IPS-18c (cell line): ENCODE measurements at regions not wholly inside any gene's neighbourhood (a gene's known extent, or its start where the extent isn't known, plus 50 kb on each side); places are given as distances from the start of the nearest gene placed in this dataset.
"Not testable (repeated sequence)": the region's sequence is repeated elsewhere in the genome, so short reads cannot be mapped to it uniquely, and the experiment has no call there.

Experiments
- H3K4me3 ChIP-seq: 2 replicates; pipeline ENCODE4 v1.7.0; 2013; ENCODE audit warnings: low read depth, mild to moderate bottlenecking, low read length, moderate library complexity; ENCODE audit not compliant: insufficient read depth
- H3K9me3 ChIP-seq: one replicate; pipeline ENCODE4 v1.6.1; 2013; ENCODE audit warnings: mild to moderate bottlenecking, low read length, moderate library complexity; ENCODE audit not compliant: control insufficient read depth, insufficient read depth

GRCh38 chr15:84525491-84526344 lies 75.1 kb upstream of the ZSCAN2 start:
- H3K4me3 ChIP-seq, H3K9me3 ChIP-seq: not testable (repeated sequence)

- not testable (repeated sequence) for H3K4me3 ChIP-seq, H3K9me3 ChIP-seq
These were observed 70.1 kb upstream of the ZSCAN2 start for GRCh38 chr15:84530751-84531150.

- H3K9me3 ChIP-seq, H3K4me3 ChIP-seq: not testable (repeated sequence)
These were observed 69.6 kb upstream of the ZSCAN2 start for GRCh38 chr15:84531223-84531622.

GRCh38 chr15:84531709-84532367 lies 69.0 kb upstream of the ZSCAN2 start:
- not testable (repeated sequence) for H3K4me3 ChIP-seq, H3K9me3 ChIP-seq

GRCh38 chr15:84533705-84534104 lies 67.1 kb upstream of the ZSCAN2 start:
- not testable (repeated sequence) for H3K4me3 ChIP-seq, H3K9me3 ChIP-seq

- not testable (repeated sequence) for H3K4me3 ChIP-seq, H3K9me3 ChIP-seq
These were observed 66.1 kb upstream of the ZSCAN2 start for GRCh38 chr15:84534561-84535235.

- H3K9me3 ChIP-seq, H3K4me3 ChIP-seq: not testable (repeated sequence)
These were observed 64.6 kb upstream of the ZSCAN2 start for GRCh38 chr15:84536181-84536580.

- not testable (repeated sequence) for H3K9me3 ChIP-seq, H3K4me3 ChIP-seq
These were observed 56.2 kb upstream of the ZSCAN2 start for GRCh38 chr15:84544586-84544985.

- H3K9me3 ChIP-seq, H3K4me3 ChIP-seq: not testable (repeated sequence)
These were observed 53.7 kb upstream of the ZSCAN2 start for GRCh38 chr15:84547150-84547549.

GRCh38 chr15:84550503-84550902 lies 50.3 kb upstream of the ZSCAN2 start:
- H3K4me3 ChIP-seq, H3K9me3 ChIP-seq: not testable (repeated sequence)
